Left ventricle myocardium inferior (tissue), 1 donor: ENCODE measurements at regions not wholly inside any gene's neighbourhood (a gene's known extent, or its start where the extent isn't known, plus 50 kb on each side); places are given as distances from the start of the nearest gene placed in this dataset.

Experiments
- DNase-seq: peaks from one replicate; pipeline ENCODE4 v3.0.0-alpha.2; 2020
- H3K27ac ChIP-seq: fragments of 200-600 bp; replicated peaks from 2 replicates; pipeline ENCODE4 v1.8.0; 2021
- H3K27me3 ChIP-seq: fragments of 200-600 bp; 2 replicates; pipeline ENCODE4 v1.8.0; 2021; ENCODE audit warnings: low read depth
- H3K36me3 ChIP-seq: fragments of 200-600 bp; 2 replicates; pipeline ENCODE4 v1.8.0; 2021
- H3K4me1 ChIP-seq: fragments of 200-600 bp; 2 replicates; pipeline ENCODE4 v1.8.0; 2021
- H3K4me3 ChIP-seq: fragments of 200-600 bp; 2 replicates; pipeline ENCODE4 v1.8.0; 2021; ENCODE audit warnings: mild to moderate bottlenecking, moderate library complexity
- H3K9me3 ChIP-seq: fragments of 200-600 bp; replicated peaks from 2 replicates; pipeline ENCODE4 v1.8.0; 2021
- CTCF ChIP-seq: fragments of 200-600 bp; IDR thresholded peaks from 2 replicates; pipeline ENCODE4 v1.8.0; 2021; ENCODE audit warnings: antibody characterized with exemption, mild to moderate bottlenecking, borderline replicate concordance
- intact Hi-C: fragments of 100-400 bp; cut with micrococcal nuclease; formaldehyde crosslinking; loops from one replicate; pipeline ENCODE4 v1.11.0; 2022
- donor health status: DM: no; HTN: yes; CAD: no; lungs with severe emphysema.

GRCh38 chr5:96091874-96092273 lies 130.2 kb upstream of the ELL2 start:
- Histone ChIP-seq H3K27ac (no peak overlapping the region), H3K4me3 (no peak overlapping the region)
- no peak for TF ChIP-seq CTCF

GRCh38 chr5:96090215-96090614 lies 128.6 kb upstream of the ELL2 start:
- DNase-seq, result no peak
- intact Hi-C loops, result no loop called here
- no peak for TF ChIP-seq CTCF
- H3K36me3 ChIP-seq, result no peaks in the 10 kb centered on the region
- H3K4me1 ChIP-seq, result peaks cover 20% of the 10 kb centered on the region
- no peaks in the 10 kb centered on the region for H3K27me3 ChIP-seq
- H3K27ac ChIP-seq, result no peak overlapping the region
- H3K9me3 ChIP-seq, result no peaks in the 10 kb centered on the region
- no peak overlapping the region for H3K4me3 ChIP-seq

More at GRCh38 chr5:96091874-96092273, 130.2 kb upstream of the ELL2 start:
- peaks cover 20% of the 10 kb centered on the region for H3K4me1 ChIP-seq
- H3K9me3 ChIP-seq, result no peaks in the 10 kb centered on the region
- intact Hi-C loops, result no loop called here
- no peaks in the 10 kb centered on the region for H3K27me3 ChIP-seq
- no peaks in the 10 kb centered on the region for H3K36me3 ChIP-seq
- no peak for DNase-seq

GRCh38 chr5:96088706-96089498 lies 127.3 kb upstream of the ELL2 start:
- TF ChIP-seq CTCF, result no peak
- Histone ChIP-seq H3K9me3 (no peaks in the 10 kb centered on the region), H3K4me3 (no peak overlapping the region), H3K4me1 (peaks cover 9% of the 10 kb centered on the region), H3K27ac (no peak overlapping the region), H3K27me3 (no peaks in the 10 kb centered on the region), H3K36me3 (no peaks in the 10 kb centered on the region)
- intact Hi-C loops, result no loop called here
- DNase-seq, result no peak

- intact Hi-C loops, result no loop called here
- no peak for DNase-seq
- H3K27me3 ChIP-seq, result no peaks in the 10 kb centered on the region
- H3K36me3 ChIP-seq, result no peaks in the 10 kb centered on the region
- H3K9me3 ChIP-seq, result no peaks in the 10 kb centered on the region
- no peak overlapping the region for H3K4me3 ChIP-seq
- no peak for TF ChIP-seq CTCF
- H3K4me1 ChIP-seq, result no peaks in the 10 kb centered on the region
- no peak overlapping the region for H3K27ac ChIP-seq
Measured at GRCh38 chr5:96087939-96088338, 126.3 kb upstream of the ELL2 start.

- no peak for DNase-seq
- no peaks in the 10 kb centered on the region for H3K4me1 ChIP-seq
- no peak overlapping the region for H3K4me3 ChIP-seq
- H3K9me3 ChIP-seq, result no peaks in the 10 kb centered on the region
- no peak overlapping the region for H3K27ac ChIP-seq
- no peaks in the 10 kb centered on the region for H3K36me3 ChIP-seq
- H3K27me3 ChIP-seq, result no peaks in the 10 kb centered on the region
- intact Hi-C loops, result no loop called here
- TF ChIP-seq CTCF, result no peak
Measured at GRCh38 chr5:96084874-96085506, 123.3 kb upstream of the ELL2 start.
